Fibroblast of skin of scalp (primary cell): ENCODE measurements at regions not wholly inside any gene's neighbourhood (a gene's known extent, or its start where the extent isn't known, plus 50 kb on each side); places are given as distances from the start of the nearest gene placed in this dataset.
"Not testable (repeated sequence)": the region's sequence is repeated elsewhere in the genome, so short reads cannot be mapped to it uniquely, and the experiment has no call there.

Experiments used
- DNase-seq: peaks from one replicate; pipeline ENCODE4 v3.0.0-alpha.2; 2013

DNA sequence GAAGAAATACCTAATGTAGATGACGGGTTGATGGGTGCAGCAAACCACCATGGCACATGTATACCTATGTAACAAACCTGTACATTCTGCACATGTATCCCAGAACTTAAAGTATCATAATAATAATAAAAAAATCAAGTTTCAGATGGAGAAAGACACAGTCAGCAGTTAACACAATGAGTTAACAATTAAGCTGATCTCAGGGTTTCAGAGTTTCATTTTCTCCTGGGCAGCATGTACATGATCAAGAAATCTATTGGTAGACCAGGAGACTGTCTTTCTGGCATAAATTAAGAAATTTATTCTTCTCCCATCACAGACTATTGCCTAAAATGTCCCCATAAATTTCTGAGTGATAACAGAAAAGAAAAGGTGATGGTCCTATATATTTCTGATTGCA, 155.3 kb downstream of the RAD51AP2 start:
- no peak for DNase-seq

DNA sequence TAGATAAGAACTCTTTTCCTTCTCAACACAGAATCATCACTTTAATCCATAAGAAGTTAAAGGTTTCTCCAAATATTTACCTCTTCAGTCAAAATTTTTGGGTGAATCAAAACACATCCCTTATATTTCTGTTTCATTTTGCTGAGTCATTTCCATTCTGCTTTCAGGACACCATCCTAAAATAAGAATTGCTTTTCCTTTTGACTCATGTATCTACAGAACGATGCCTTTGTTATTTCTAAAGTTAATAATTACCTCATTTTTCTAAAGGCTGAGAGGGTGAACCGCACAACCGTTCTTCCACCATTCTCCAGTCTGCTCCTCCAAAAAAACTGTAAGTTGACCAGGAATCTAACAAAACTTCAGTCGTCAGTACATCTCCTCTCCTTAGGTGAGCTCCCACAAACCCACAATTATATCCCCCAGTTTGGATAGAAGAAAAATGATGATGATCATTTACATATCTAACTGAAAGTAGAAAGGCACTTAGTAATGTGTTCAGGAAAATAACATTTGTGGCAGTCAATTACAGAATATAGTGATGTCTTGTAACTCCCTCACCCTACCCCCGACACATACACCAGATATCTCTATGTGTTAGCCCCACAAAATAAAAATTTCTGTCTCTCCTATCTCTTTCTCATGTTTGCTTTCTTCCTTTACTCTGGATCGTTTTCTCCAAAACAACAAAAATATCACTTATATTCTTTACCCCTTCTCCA, 162.5 kb downstream of the RAD51AP2 start:
- no peak for DNase-seq

DNA sequence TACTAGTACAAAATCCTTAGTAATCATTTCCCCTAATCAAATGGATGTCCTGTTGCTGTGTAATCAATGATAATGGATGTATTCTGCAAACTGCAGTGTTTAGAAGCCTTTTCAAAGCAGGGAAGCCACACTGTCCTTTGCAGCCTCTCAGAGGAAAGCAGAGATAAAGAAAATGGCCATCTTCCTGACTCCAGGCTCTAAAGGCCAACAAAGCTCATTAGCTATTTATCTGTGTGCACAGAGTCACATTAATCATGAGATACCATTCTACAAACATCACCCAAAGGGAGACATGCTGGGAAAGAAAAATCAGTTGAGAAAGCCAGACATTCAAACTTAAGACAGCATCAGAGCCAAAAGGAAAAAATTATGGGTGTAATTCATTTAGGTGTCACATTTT, 165.0 kb downstream of the RAD51AP2 start:
- no peak for DNase-seq

GRCh38 chr2:17342692-17343091, 175.5 kb downstream of the RAD51AP2 start:
- DNase-seq: not testable (repeated sequence)

DNA sequence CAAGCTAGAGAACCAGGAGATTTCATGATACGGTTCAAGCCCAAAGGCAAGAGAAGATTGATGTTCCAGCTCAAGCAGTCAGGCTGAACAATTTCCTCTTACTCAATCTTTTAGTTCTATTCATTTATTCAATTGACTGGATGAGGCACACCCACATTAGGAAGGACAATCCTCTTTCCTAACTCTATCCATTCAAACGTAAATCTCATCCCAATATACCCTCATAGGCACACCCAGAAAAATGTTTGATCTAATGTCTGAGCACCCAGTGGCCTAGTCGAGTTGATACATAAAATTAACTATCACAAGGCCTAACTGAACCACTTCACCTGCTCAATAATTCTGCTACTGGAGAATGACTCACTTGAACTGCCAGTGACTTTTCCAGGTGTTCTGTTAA, 180.7 kb downstream of the RAD51AP2 start:
- DNase-seq: no peak

- no peak for DNase-seq
These were observed 181.8 kb downstream of the RAD51AP2 start for GRCh38 chr2:17336458-17336857.

GRCh38 chr2:17334300-17334699, 183.9 kb downstream of the RAD51AP2 start:
- DNase-seq: peak; percentile 6

DNA sequence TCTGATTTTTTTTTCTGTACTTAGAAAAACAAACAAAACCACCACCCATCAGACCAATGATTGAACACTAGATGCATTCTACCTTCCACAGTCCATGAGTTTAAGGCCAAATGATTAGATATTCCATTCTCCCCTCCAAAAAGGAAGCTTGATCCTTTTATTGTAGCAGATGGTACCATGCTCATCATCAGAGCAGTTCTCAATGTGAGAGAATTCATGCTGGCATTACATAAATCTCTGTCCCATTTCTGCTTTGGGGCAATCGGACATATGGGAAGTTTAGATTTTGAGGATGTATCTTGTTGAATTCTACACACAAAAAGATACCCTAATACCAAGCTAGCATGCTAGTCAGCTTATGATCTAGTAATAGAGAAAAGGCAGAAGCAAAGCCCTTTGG, 186.6 kb downstream of the RAD51AP2 start:
- DNase-seq: no peak

DNA sequence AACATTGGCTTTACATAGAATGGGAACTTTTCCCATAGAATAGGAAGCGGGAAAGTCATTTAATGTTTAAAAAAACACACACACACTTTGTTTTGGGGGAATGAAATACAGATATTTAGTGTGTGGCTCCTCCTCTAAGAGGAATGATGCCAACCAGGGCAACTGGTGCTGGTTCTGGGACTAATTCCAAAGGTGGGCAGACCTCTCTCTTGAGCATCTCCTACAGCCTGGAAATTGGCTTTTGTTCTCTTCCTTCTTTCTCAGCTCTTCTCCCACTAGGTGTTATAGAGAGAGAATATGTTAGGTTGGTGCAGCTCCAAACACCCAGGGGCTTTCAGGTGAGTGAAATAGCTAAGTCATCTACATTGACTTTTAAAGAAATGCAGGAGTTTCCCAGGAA, 190.1 kb downstream of the RAD51AP2 start:
- DNase-seq: no peak

DNA sequence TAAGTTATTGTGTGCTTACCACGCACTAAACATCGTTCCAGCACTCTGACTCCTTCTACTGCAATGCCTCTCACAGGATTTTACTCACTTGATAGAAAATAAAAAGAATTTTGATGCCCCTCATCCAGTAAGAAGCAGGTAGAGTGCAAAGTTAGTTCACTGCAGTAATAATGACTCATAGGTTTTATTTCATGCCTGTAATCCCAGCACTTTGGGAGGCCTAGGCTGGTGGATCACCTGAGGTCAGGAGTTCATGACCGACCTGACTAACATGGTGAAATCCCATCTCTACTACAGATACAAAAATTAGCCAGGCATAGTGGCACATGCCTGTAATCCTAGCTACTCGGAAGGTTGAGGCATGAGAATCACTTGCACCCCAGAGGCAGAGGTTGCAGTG, 190.6 kb downstream of the RAD51AP2 start:
- DNase-seq: no peak

- DNase-seq: no peak
These were observed 191.5 kb downstream of the RAD51AP2 start for GRCh38 chr2:17326717-17327116.

- no peak for DNase-seq
These were observed 194.5 kb downstream of the RAD51AP2 start for GRCh38 chr2:17323697-17324096.

GRCh38 chr2:17322461-17322860, 195.8 kb downstream of the RAD51AP2 start:
- no peak for DNase-seq

- no peak for DNase-seq
These were observed 199.2 kb downstream of the RAD51AP2 start for GRCh38 chr2:17319090-17319489.

DNA sequence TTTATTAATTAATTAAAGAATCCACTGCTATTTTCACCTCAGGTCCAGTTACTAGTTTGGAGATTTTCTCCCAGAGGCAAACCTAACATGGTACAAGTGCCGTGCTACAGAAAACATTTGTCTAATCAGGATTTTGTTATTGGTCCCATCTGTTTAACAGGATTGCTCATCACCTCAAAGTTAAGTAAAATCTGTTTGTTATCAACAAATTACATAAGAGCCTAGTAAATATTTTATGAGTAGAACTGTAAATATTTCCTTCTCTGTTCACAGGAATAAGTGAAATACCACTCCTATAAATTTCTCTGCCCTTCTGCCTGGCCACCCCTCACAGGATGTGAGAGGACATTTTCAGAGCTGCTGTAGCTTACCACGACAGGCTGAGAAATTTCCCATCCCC, 200.2 kb downstream of the RAD51AP2 start:
- no peak for DNase-seq

GRCh38 chr2:17317439-17317976, 200.7 kb downstream of the RAD51AP2 start:
- no peak for DNase-seq

GRCh38 chr2:17313261-17313660, 205.0 kb downstream of the RAD51AP2 start:
- DNase-seq: no peak

DNA sequence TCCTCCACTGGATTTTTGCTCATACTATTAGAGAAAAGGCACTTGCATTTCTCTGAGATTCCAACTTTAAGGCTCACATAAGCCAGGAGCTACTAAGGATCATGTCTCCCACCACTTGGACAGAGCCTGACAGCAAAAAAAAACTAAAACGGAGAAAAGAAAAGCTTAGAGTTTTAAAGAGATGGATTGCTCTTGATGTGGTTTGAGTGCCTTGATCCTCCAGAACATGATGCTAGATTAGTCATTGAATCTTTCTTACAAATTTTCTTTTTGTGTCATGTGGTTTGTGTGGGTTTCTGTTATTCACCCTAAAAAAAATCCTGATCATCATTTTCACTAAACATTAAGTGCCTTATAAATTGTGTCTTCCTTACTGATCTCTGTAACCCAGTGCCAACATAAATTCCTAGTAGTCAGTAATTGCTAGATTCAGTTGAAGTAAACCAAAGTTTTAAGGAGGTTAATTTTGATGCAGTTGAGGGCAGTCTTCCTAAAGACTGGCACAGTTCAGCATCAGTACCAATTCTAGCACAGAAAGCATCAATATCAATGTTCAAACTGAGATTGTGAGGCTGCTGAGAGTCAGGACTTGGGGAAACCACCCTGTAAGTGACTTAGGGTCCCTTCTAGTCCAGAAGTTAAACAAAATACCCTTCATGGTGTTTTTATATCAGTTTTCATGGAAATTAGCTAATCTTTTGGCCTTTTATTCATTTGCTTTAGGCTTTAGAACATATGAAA, 206.3 kb downstream of the RAD51AP2 start:
- DNase-seq: peak; percentile 7

DNA sequence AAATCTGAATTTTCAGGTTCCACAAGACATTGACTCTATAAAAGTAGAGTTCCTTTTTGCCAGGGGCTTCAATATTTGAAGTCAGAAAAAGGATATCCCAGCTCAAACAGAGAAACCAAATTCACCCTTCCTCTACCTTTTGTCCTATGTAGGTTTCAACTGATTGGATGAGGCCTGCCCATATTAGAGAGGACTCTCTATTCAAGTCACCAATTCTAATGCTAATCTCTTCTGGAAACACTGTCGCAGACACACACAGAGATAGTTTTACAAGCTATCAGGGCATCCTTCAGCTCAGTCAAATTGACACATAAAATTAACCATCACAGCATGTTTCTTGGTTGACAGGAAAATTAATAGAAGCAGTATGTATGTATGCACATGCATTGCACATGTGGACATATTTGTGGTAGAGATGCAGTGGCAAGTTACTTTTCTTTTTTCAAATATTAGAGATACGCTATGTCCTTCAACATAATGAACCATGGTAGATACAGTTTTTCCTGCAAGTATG, 207.1 kb downstream of the RAD51AP2 start:
- no peak for DNase-seq

- peak; percentile 57 for DNase-seq
These were observed 208.4 kb downstream of the RAD51AP2 start for GRCh38 chr2:17309741-17310339.

DNA sequence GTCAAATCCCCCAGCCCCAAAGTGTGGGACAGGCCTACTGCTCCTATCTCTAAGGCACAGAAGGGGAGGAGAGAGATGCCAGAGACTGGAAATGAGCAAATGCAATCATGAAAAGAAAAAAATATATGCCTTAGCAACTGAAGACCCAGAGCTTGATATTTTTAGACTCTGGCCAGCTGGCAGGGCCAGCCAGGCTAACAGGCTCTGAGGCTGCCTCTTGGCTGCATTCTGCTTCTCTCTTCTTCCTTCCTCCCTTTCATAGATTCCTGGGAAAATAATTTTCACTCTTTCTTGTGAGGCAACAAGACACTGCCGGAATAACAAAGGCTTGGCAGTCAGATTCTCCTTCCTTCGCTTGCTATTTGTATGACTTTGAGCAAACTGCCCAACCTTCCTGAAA, 209.1 kb downstream of the RAD51AP2 start:
- DNase-seq: no peak

DNA sequence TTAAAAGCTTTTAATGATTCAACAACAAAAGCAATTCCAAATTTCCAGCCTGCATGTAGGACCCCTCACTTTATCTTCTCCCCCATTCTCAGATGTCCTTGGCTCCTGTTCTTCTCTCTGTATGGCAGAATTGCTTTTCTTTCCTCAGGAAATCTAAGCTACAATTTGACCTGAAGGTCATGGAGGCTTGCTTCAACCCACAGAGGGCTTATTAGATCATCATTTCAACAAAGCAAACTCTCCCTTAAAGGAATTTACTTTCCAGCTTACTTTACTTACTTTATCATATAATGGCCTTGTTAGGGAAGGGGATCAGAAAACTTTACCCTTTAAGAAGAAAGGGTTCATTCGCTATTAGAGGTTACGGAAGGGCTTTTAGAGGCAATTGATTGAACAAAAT, 211.5 kb downstream of the RAD51AP2 start:
- DNase-seq: peak; percentile 4

GRCh38 chr2:17306219-17306618, 212.0 kb downstream of the RAD51AP2 start:
- DNase-seq: no peak
